HCT116 (cell line): ENCODE measurements at regions not wholly inside any gene's neighbourhood (a gene's known extent, or its start where the extent isn't known, plus 50 kb on each side); places are given as distances from the start of the nearest gene placed in this dataset.

Experiments used
- ELF1 ChIP-seq: IDR thresholded peaks from 2 replicates; pipeline ENCODE4 v1.6.1; 2012; ENCODE audit warnings: low read depth, borderline replicate concordance
- EZH2 ChIP-seq: fragments of 200-600 bp; sonication (generic); IDR thresholded peaks from 2 replicates; pipeline ENCODE4 v1.6.1; 2017; ENCODE audit warnings: antibody characterized with exemption, mixed run types
- EZH2phosphoT487 ChIP-seq: fragments of 200-600 bp; IDR thresholded peaks from 2 replicates; pipeline ENCODE4 v1.6.1; 2018; ENCODE audit warnings: antibody characterized with exemption, borderline replicate concordance
- JUND ChIP-seq: IDR thresholded peaks from 2 replicates; pipeline ENCODE4 v1.6.1; 2012
- POLR2A ChIP-seq: IDR thresholded peaks from 2 replicates; pipeline ENCODE4 v1.7.0; 2011; ENCODE audit warnings: borderline replicate concordance; ENCODE audit not compliant: insufficient read depth, insufficient read length; ENCODE audit errors: extremely low read depth
- SIN3A ChIP-seq: IDR thresholded peaks from 2 replicates; pipeline ENCODE4 v1.6.1; 2012; ENCODE audit warnings: low read depth
- YY1 ChIP-seq: IDR thresholded peaks from 2 replicates; pipeline ENCODE4 v1.6.1; 2011; ENCODE audit warnings: low read length, low read depth, moderate library complexity, mild to moderate bottlenecking; ENCODE audit not compliant: insufficient replicate concordance; ENCODE audit errors: extremely low read depth
- TF ChIP-seq, protein P1 (sequence below), 3 experiments: fragments of 200-600 bp in 1 of 3; sonication (generic) in 1 of 3; IDR thresholded peaks in 2 of 3; conservative IDR thresholded peaks in 1 of 3; 2 replicates each; pipeline ENCODE4 v1.5.1; 2012 to 2017; ENCODE audit warnings: low read depth in 2 of 3, low read length in 2 of 3, antibody characterized with exemption in 1 of 3, borderline replicate concordance in 1 of 3, control low read depth in 1 of 3, mild to moderate bottlenecking in 1 of 3, mixed read lengths in 1 of 3, mixed run types in 1 of 3, moderate library complexity in 1 of 3; ENCODE audit not compliant: insufficient read depth in 1 of 3
- TF ChIP-seq, protein P2 (sequence below): IDR thresholded peaks from 2 replicates; pipeline ENCODE4 v1.6.1; 2012; ENCODE audit warnings: low read depth

DNA sequence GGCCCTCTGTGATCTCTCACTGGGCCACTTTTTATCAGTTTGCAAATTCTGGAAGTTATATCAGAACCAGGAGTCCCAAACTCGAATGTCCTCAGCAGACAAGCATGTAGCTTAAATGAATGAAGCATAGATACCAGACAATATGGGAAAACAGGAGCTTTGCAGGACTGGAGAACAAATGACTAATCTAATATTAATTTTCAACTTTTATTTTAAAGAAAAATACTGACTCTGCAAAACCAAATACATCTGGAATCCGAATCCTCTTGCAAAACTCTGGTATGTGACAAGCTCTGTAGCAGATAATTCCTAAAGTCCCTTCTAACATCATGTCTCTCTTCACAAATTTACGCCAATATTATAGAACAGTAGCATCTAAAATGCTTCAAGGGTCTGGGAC lies 427.4 kb downstream of the TTLL7 start:
- TF ChIP-seq, protein P1, sequence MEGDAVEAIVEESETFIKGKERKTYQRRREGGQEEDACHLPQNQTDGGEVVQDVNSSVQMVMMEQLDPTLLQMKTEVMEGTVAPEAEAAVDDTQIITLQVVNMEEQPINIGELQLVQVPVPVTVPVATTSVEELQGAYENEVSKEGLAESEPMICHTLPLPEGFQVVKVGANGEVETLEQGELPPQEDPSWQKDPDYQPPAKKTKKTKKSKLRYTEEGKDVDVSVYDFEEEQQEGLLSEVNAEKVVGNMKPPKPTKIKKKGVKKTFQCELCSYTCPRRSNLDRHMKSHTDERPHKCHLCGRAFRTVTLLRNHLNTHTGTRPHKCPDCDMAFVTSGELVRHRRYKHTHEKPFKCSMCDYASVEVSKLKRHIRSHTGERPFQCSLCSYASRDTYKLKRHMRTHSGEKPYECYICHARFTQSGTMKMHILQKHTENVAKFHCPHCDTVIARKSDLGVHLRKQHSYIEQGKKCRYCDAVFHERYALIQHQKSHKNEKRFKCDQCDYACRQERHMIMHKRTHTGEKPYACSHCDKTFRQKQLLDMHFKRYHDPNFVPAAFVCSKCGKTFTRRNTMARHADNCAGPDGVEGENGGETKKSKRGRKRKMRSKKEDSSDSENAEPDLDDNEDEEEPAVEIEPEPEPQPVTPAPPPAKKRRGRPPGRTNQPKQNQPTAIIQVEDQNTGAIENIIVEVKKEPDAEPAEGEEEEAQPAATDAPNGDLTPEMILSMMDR (IDR thresholded peaks at IDR 0.05 in 2 of 3, conservative IDR thresholded peaks at IDR 0.05 in 1 of 3; ENCODE audit: borderline replicate concordance in 1 of 3, insufficient read depth in 1 of 3, low read depth in 2 of 3, low read length in 2 of 3), result no peak
- no peak for TF ChIP-seq YY1
- no peak for TF ChIP-seq EZH2
- TF ChIP-seq SIN3A, result no peak
- TF ChIP-seq EZH2phosphoT487, result no peak
- TF ChIP-seq JUND, result no peak
- no peak for TF ChIP-seq POLR2A
- TF ChIP-seq, protein P2, sequence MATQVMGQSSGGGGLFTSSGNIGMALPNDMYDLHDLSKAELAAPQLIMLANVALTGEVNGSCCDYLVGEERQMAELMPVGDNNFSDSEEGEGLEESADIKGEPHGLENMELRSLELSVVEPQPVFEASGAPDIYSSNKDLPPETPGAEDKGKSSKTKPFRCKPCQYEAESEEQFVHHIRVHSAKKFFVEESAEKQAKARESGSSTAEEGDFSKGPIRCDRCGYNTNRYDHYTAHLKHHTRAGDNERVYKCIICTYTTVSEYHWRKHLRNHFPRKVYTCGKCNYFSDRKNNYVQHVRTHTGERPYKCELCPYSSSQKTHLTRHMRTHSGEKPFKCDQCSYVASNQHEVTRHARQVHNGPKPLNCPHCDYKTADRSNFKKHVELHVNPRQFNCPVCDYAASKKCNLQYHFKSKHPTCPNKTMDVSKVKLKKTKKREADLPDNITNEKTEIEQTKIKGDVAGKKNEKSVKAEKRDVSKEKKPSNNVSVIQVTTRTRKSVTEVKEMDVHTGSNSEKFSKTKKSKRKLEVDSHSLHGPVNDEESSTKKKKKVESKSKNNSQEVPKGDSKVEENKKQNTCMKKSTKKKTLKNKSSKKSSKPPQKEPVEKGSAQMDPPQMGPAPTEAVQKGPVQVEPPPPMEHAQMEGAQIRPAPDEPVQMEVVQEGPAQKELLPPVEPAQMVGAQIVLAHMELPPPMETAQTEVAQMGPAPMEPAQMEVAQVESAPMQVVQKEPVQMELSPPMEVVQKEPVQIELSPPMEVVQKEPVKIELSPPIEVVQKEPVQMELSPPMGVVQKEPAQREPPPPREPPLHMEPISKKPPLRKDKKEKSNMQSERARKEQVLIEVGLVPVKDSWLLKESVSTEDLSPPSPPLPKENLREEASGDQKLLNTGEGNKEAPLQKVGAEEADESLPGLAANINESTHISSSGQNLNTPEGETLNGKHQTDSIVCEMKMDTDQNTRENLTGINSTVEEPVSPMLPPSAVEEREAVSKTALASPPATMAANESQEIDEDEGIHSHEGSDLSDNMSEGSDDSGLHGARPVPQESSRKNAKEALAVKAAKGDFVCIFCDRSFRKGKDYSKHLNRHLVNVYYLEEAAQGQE, result no peak
- no peak for TF ChIP-seq ELF1
